IMR-90 (cell line): ENCODE measurements at regions not wholly inside any gene's neighbourhood (a gene's known extent, or its start where the extent isn't known, plus 50 kb on each side); places are given as distances from the start of the nearest gene placed in this dataset.

ENCODE experiments used
- ATAC-seq: fragments of 200-7000 bp; cut with Tn5 transposase; 2 replicates; pipeline ENCODE4 v1.9.1; 2020; ENCODE audit warnings: low read depth, mild to moderate bottlenecking, moderate library complexity
- BruUV-seq: library from RNA; stranded (reverse); fragments of 400-500 nt; replicated peaks from 2 replicates; lab custom pipeline; 2021; lab: Mats Ljungman, UMichigan
- CTCF ChIA-PET: fragments of 300-600 bp; formaldehyde crosslinking; extraction: SDS; loops from one replicate; lab custom pipeline; 2021; ENCODE audit warnings: antibody characterized with exemption; lab: Yijun Ruan, JAX
- POLR2A ChIA-PET: fragments of 300-600 bp; sonication (Branson Sonifier 250); formaldehyde crosslinking; loops from one replicate; lab custom pipeline; 2022; ENCODE audit warnings: antibody characterized with exemption; ENCODE audit not compliant: unreplicated experiment; lab: Charles Lee
- DNase-seq: peaks from one replicate; pipeline ENCODE4 v3.0.0; 2013
- H2AFZ ChIP-seq: replicated peaks from 2 replicates; pipeline ENCODE3; 2013; ENCODE audit warnings: low read length, mild to moderate bottlenecking; ENCODE audit not compliant: poor library complexity
- H2AK5ac ChIP-seq: 2 replicates; pipeline ENCODE4 v1.6.1; 2013; ENCODE audit warnings: low read depth, low read length, inconsistent platforms
- H2AK9ac ChIP-seq: replicated peaks from 2 replicates; pipeline ENCODE3; 2013; ENCODE audit warnings: mild to moderate bottlenecking, low read depth, low read length, moderate library complexity; ENCODE audit not compliant: poor library complexity
- H2BK120ac ChIP-seq: 2 replicates; pipeline ENCODE4 v1.6.1; 2013; ENCODE audit warnings: low read depth, low read length, inconsistent platforms
- H2BK15ac ChIP-seq: 3 replicates; pipeline ENCODE4 v1.6.1; 2013; ENCODE audit warnings: low read depth, low read length, inconsistent platforms
- H2BK20ac ChIP-seq: 2 replicates; pipeline ENCODE4 v1.6.1; 2013; ENCODE audit warnings: low read depth, mild to moderate bottlenecking, inconsistent platforms, low read length, moderate library complexity
- H2BK5ac ChIP-seq: 2 replicates; pipeline ENCODE4 v1.6.1; 2013; ENCODE audit warnings: mild to moderate bottlenecking, low read depth, low read length, inconsistent platforms; ENCODE audit not compliant: poor library complexity, severe bottlenecking
- H3K14ac ChIP-seq: replicated peaks from 2 replicates; pipeline ENCODE4 v1.6.1; 2013; ENCODE audit warnings: low read depth, low read length, inconsistent platforms
- H3K18ac ChIP-seq: 2 replicates; pipeline ENCODE4 v1.6.1; 2013; ENCODE audit warnings: low read depth, low read length, control low read depth
- H3K23ac ChIP-seq: 2 replicates; pipeline ENCODE4 v1.6.1; 2013; ENCODE audit warnings: low read depth, low read length, inconsistent platforms
- H3K27ac ChIP-seq: 2 replicates; pipeline ENCODE4 v1.5.1; 2013; ENCODE audit warnings: mild to moderate bottlenecking, control low read depth, low read length; ENCODE audit not compliant: insufficient read depth
- H3K27me3 ChIP-seq: 2 replicates; pipeline ENCODE4 v1.6.1; 2013; ENCODE audit warnings: low read length; ENCODE audit not compliant: control insufficient read depth, insufficient read depth
- H3K36me3 ChIP-seq: 2 replicates; pipeline ENCODE4 v1.6.1; 2013; ENCODE audit warnings: low read length, mixed read lengths; ENCODE audit not compliant: control insufficient read depth, insufficient read depth
- H3K4ac ChIP-seq: 2 replicates; pipeline ENCODE4 v1.6.1; 2013; ENCODE audit warnings: low read depth, low read length, inconsistent platforms
- H3K4me1 ChIP-seq: 2 replicates; pipeline ENCODE4 v1.6.1; 2013; ENCODE audit warnings: low read length, mixed read lengths; ENCODE audit not compliant: control insufficient read depth, insufficient read depth
- H3K4me2 ChIP-seq: 2 replicates; pipeline ENCODE4 v1.6.1; 2013; ENCODE audit warnings: low read depth, mild to moderate bottlenecking, control low read depth, low read length, moderate library complexity
- H3K4me3 ChIP-seq: 2 replicates; pipeline ENCODE4 v1.5.1; 2013; ENCODE audit warnings: low read depth, mild to moderate bottlenecking, control low read depth, low read length, moderate library complexity; ENCODE audit not compliant: insufficient read depth
- H3K56ac ChIP-seq: 2 replicates; pipeline ENCODE4 v1.6.1; 2013; ENCODE audit warnings: low read length, inconsistent platforms; ENCODE audit not compliant: insufficient read depth; ENCODE audit errors: extremely low read depth
- H3K79me1 ChIP-seq, 2 experiments: 2 replicates each; pipeline ENCODE4 v1.6.1; 2013; ENCODE audit warnings: low read length in 2 of 2, inconsistent platforms in 1 of 2, low read depth in 1 of 2
- H3K9ac ChIP-seq: 2 replicates; pipeline ENCODE4 v1.6.1; 2013; ENCODE audit warnings: low read depth, low read length, control low read depth
- H3K9me1 ChIP-seq: 2 replicates; pipeline ENCODE4 v1.6.1; 2013; ENCODE audit warnings: low read length, inconsistent platforms; ENCODE audit not compliant: insufficient read depth
- H3K9me3 ChIP-seq: 2 replicates; pipeline ENCODE4 v1.6.1; 2013; ENCODE audit warnings: low read length; ENCODE audit not compliant: control insufficient read depth, insufficient read depth
- H4K20me1 ChIP-seq: 2 replicates; pipeline ENCODE4 v1.6.1; 2013; ENCODE audit warnings: low read length, inconsistent platforms; ENCODE audit not compliant: insufficient read depth
- H4K5ac ChIP-seq: 2 replicates; pipeline ENCODE4 v1.6.1; 2013; ENCODE audit warnings: mild to moderate bottlenecking, low read depth, low read length, control low read depth
- H4K8ac ChIP-seq, 2 experiments: 2 replicates each; pipeline ENCODE4 v1.6.1; 2013; ENCODE audit warnings: low read depth in 2 of 2, low read length in 2 of 2, control low read depth in 1 of 2, inconsistent platforms in 1 of 2
- H4K91ac ChIP-seq: 2 replicates; pipeline ENCODE4 v1.6.1; 2013; ENCODE audit warnings: low read depth, low read length, inconsistent platforms; ENCODE audit not compliant: insufficient read depth
- BHLHE40 ChIP-seq: fragments of 150-350 bp; IDR thresholded peaks from 2 replicates; pipeline ENCODE4 v1.6.1; 2016; ENCODE audit warnings: mild to moderate bottlenecking, low read depth, low read length
- CEBPB ChIP-seq: IDR thresholded peaks from 2 replicates; pipeline ENCODE4 v1.6.1; 2012; ENCODE audit warnings: low read depth, low read length, improper control_type of control experiment
- CHD1 ChIP-seq: IDR thresholded peaks from 2 replicates; pipeline ENCODE4 v1.6.1; 2012; ENCODE audit warnings: low read depth, low read length, improper control_type of control experiment
- CTCF ChIP-seq: conservative IDR thresholded peaks from 2 replicates; pipeline ENCODE4 v1.5.1; 2012; ENCODE audit warnings: mild to moderate bottlenecking, low read depth, low read length, improper control_type of control experiment
- FOS ChIP-seq: fragments of 150-350 bp; IDR thresholded peaks from 2 replicates; pipeline ENCODE4 v1.6.1; 2016; ENCODE audit warnings: low read depth, low read length
- MAFK ChIP-seq: IDR thresholded peaks from 2 replicates; pipeline ENCODE4 v1.6.1; 2012; ENCODE audit warnings: low read depth, low read length, improper control_type of control experiment
- MAZ ChIP-seq: IDR thresholded peaks from 2 replicates; pipeline ENCODE4 v1.6.1; 2012; ENCODE audit warnings: low read depth, mild to moderate bottlenecking, low read length, improper control_type of control experiment, moderate library complexity, borderline replicate concordance
- MXI1 ChIP-seq: IDR thresholded peaks from 2 replicates; pipeline ENCODE4 v1.6.1; 2012; ENCODE audit warnings: low read depth, mild to moderate bottlenecking, low read length, moderate library complexity, borderline replicate concordance
- NFE2L2 ChIP-seq: fragments of 150-350 bp; IDR thresholded peaks from 2 replicates; pipeline ENCODE4 v1.6.1; 2016; ENCODE audit warnings: low read depth, mild to moderate bottlenecking, low read length
- POLR2A ChIP-seq: IDR thresholded peaks from 2 replicates; pipeline ENCODE4 v1.6.1; 2012; ENCODE audit warnings: mild to moderate bottlenecking, low read depth, low read length
- RAD21 ChIP-seq: IDR thresholded peaks from 2 replicates; pipeline ENCODE4 v1.6.1; 2012; ENCODE audit warnings: low read length, improper control_type of control experiment
- RCOR1 ChIP-seq: IDR thresholded peaks from 2 replicates; pipeline ENCODE4 v1.6.1; 2012; ENCODE audit warnings: mild to moderate bottlenecking, low read length, improper control_type of control experiment; ENCODE audit not compliant: insufficient replicate concordance
- RFX5 ChIP-seq: IDR thresholded peaks from 2 replicates; pipeline ENCODE4 v1.8.0; 2012; ENCODE audit warnings: low read depth, mild to moderate bottlenecking, low read length, moderate library complexity
- SMC3 ChIP-seq: fragments of 150-350 bp; IDR thresholded peaks from 2 replicates; pipeline ENCODE4 v1.6.1; 2016; ENCODE audit warnings: low read depth, mild to moderate bottlenecking, antibody characterized with exemption, low read length, moderate library complexity
- USF2 ChIP-seq: fragments of 150-350 bp; IDR thresholded peaks from 2 replicates; pipeline ENCODE4 v1.6.1; 2017; ENCODE audit warnings: mild to moderate bottlenecking, antibody characterized with exemption, low read length, low read depth
- WGBS, 2 experiments: methylation state at CpG; one replicate each; pipeline versions ENCODE4 v1.1.5 to v1.1.7; 2013; ENCODE audit warnings: missing lambda C conversion rate in 2 of 2; ENCODE audit not compliant: insufficient read length in 1 of 2; ENCODE audit errors: extremely low coverage in 2 of 2; 5-methylcytosine and 5-hydroxymethylcytosine counted together
- dilution Hi-C: fragments of 300-500 bp; cut with HindIII; formaldehyde crosslinking; loops from one replicate; pipeline ENCODE4 v1.14.3; 2018; ENCODE audit warnings: low sequenced_read_pairs; ENCODE audit not compliant: unreplicated experiment
- in situ Hi-C: fragments of 300-500 bp; cut with MboI; formaldehyde crosslinking; loops from 3 replicates; pipeline ENCODE4 v1.14.3; 2019; ENCODE audit warnings: low sequenced_read_pairs, inconsistent platforms, mixed read lengths
- intact Hi-C: fragments of 100-400 bp; cut with micrococcal nuclease; formaldehyde crosslinking; loops from 2 replicates; pipeline ENCODE4 v1.10.0; 2022
- TF ChIP-seq, protein P1 (sequence below): fragments of 150-350 bp; IDR thresholded peaks from 2 replicates; pipeline ENCODE4 v1.6.1; 2016; ENCODE audit warnings: low read depth, mild to moderate bottlenecking, low read length, moderate library complexity, borderline replicate concordance

DNA sequence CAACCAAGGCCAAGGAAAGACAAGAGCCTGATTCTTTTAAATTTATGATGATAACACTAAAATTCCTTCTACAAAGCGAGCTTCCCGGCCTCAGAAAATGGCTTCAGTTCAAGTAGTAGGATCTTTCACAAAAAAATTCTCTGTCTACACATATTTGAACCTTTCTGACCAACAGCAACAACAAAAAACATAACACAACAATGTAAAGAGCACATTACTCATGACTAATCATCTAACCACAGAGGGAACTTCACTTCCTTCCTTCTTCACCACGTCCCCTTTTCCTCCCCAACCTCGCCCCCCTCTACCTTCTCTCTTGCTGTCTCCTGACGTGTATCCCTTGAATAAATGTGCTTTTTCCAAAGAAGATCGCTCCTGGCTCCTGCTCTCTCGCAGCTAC lies 228.2 kb downstream of the MYLK4 start:
- intact Hi-C loops (no loop called here), in situ Hi-C loops (no loop called here), dilution Hi-C loops (no loop called here)
- Histone ChIP-seq H3K18ac (no peak overlapping the region), H3K4me3 (no peak overlapping the region), H3K4me2 (no peak overlapping the region), H3K36me3 (no peaks in the 10 kb centered on the region), H2BK20ac (no peak overlapping the region), H3K9me3 (peaks cover 11% of the 10 kb centered on the region), H4K91ac (no peak overlapping the region), H3K27ac (no peak overlapping the region), H2AK9ac (no peak overlapping the region), H3K23ac (no peak overlapping the region), H2BK5ac (no peak overlapping the region), H4K5ac (no peak overlapping the region), H3K4ac (no peak overlapping the region), H3K27me3 (no peaks in the 10 kb centered on the region), H3K56ac (no peak overlapping the region), H2BK120ac (no peak overlapping the region), H2BK15ac (no peak overlapping the region; the same call in 2 of the 3 replicates), H3K9ac (no peak overlapping the region), H4K8ac (no peak overlapping the region), H2AFZ (no peak overlapping the region), H3K14ac (no peak overlapping the region), H4K20me1 (no peaks in the 10 kb centered on the region), H3K79me1 (no peaks in the 10 kb centered on the region), H2AK5ac (no peak overlapping the region), H3K4me1 (peaks cover 2% of the 10 kb centered on the region; the same call in 1 of the 2 replicates), H3K9me1 (no peaks in the 10 kb centered on the region)
- TF ChIP-seq NFE2L2 (no peak), RCOR1 (no peak), MAFK (no peak), MXI1 (no peak), MAZ (no peak), USF2 (no peak), BHLHE40 (no peak), RFX5 (no peak), CTCF (no peak), RAD21 (no peak), POLR2A (no peak), CHD1 (no peak), SMC3 (no peak), FOS (no peak), CEBPB (no peak)
- TF ChIP-seq, protein P1, sequence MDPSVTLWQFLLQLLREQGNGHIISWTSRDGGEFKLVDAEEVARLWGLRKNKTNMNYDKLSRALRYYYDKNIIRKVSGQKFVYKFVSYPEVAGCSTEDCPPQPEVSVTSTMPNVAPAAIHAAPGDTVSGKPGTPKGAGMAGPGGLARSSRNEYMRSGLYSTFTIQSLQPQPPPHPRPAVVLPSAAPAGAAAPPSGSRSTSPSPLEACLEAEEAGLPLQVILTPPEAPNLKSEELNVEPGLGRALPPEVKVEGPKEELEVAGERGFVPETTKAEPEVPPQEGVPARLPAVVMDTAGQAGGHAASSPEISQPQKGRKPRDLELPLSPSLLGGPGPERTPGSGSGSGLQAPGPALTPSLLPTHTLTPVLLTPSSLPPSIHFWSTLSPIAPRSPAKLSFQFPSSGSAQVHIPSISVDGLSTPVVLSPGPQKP, result no peak
- 20% methylated on average over 4 of the region's 7 CpGs; no CpG with 5 or more reads in 1 of the 2 experiments for WGBS, 2 experiments
- no TSS peak for BruUV-seq
- ATAC-seq, result peak; percentile 14
- POLR2A ChIA-PET, result no interaction called here
- peak; percentile 30 for DNase-seq
- CTCF ChIA-PET, result no interaction called here
